ENCODE measurements at regions not wholly inside any gene's neighbourhood (a gene's known extent, or its start where the extent isn't known, plus 50 kb on each side); places are given as distances from the start of the nearest gene placed in this dataset.

GRCh38 chr3:197431346-197431910, 124.3 kb downstream of the BDH1 start:
- TF ChIP-seq CTCF (IDR thresholded peaks at IDR 0.05): no peak
- no peak for TF ChIP-seq POLR2A (IDR thresholded peaks at IDR 0.05)
